Activated effector memory CD4-positive, alpha-beta T cell treated with Interleukin-2 at 50 U/mL for 16 hours (primary cell): ENCODE measurements at regions not wholly inside any gene's neighbourhood (a gene's known extent, or its start where the extent isn't known, plus 50 kb on each side); places are given as distances from the start of the nearest gene placed in this dataset.
"Not testable (repeated sequence)": the region's sequence is repeated elsewhere in the genome, so short reads cannot be mapped to it uniquely, and the experiment has no call there.

Source experiments
- DNase-seq: peaks from one replicate; pipeline ENCODE4 v3.0.0-alpha.2; 2020

DNA sequence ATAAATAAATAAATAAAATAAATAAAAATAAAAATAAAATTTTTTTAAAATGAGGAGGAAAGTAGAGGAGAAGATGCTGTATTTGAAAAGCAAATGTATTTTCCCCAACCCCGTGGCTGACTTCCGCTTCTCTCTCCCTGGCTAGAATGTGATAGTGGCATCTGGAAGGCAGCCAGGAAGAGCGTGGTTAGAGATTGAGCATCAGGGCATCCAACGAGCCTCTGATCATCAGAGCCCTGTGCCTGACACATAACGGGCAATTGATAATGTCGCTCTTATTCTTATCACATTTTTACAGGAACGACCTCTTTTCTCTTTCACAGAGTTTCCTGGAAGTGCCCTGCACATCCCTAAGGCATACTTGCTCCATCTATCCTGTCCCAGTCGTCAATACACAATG, 496.9 kb upstream of the TMEM132C start:
- DNase-seq = no peak

DNA sequence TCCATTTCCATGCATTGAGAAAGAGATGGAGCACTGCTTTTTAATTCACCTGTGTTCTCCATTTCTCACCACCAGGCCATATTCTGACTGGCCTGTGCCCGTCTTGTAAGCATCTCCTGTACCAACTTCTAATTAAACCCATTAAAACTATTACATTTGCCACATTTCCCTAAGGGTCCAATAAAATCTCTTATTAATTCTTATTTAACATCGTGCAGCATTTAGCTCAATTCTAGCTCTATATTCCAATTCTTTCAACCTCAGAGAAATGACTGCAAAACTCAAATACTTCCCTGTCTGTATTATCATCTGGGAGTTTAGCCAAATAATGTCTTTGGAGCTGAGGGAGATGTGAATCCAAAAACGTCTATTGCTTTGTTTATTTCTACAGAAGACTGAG, 495.4 kb upstream of the TMEM132C start:
- DNase-seq = no peak

GRCh38 chr12:127773520-127773919, 493.4 kb upstream of the TMEM132C start:
- DNase-seq = no peak

DNA sequence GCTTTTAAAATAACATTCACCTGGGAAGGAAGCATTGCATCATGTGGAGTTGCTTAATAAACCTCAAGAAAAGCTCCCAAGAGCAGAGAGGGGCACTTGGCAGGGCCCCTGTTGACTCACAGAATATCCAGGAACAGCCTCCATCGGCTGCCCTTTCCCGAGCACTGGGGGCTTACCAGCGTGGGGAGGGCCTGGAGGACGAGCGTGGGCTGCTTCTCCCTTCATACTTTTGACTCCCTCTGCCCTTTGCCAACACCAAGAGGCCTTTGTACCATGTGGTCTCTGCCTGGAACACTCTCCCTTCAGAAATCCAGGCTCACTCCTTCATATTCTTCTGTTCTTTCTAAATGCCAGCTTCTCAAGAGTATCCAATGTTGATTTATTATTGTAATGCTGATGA, 492.1 kb upstream of the TMEM132C start:
- no peak for DNase-seq

- DNase-seq = no peak
These were observed 487.5 kb upstream of the TMEM132C start for GRCh38 chr12:127779301-127780045.

GRCh38 chr12:127780881-127781280, 486.1 kb upstream of the TMEM132C start:
- no peak for DNase-seq

GRCh38 chr12:127781336-127781735, 485.6 kb upstream of the TMEM132C start:
- no peak for DNase-seq

GRCh38 chr12:127785540-127785939, 481.4 kb upstream of the TMEM132C start:
- no peak for DNase-seq

DNA sequence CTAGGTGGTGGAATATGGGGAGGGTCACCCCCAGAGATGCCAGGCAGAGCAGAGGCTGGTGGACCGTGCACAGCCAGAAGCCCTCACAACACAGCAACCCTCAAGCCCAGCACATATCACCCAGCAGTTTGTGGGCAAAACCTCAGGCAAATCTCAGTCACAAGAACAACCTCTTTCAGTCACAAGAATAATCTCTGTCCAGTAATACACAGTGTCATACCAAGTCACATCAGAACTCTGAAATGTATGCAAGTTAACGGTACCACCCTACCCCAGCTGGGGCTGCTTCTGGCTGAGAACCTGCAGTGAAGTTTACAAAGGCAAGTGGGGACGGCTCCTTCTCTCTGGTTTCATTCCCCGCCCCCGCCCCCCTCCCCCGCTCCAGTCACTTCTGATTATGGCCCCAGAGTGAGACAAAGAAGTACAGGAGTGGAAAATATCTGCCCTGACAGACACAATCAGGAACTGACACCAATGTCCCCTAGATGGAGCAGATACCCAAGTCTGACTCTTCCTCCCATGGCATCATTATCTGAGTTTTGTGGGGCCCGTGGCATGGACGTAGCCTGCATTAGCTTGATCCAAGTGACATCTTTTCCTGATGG, 480.9 kb upstream of the TMEM132C start:
- DNase-seq = no peak

DNA sequence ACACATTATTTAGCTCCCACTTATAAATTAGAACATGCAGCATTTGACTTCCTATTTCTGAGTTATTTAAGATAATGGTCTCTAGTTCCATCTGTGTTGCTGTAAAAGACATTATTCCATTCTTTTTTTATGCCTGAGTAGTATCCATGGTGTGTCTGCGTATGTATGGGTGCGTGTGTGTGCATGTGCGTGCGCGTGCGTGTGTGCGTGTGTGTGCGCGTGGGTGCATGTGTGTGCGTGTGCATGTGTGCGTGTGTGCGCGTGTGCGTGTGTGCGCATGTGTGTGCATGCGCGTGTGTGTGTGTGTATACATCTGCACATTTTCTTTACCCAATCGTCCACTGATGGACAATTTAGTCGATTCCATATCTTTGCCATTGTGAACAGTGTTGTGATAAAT, 479.4 kb upstream of the TMEM132C start:
- DNase-seq = no peak

DNA sequence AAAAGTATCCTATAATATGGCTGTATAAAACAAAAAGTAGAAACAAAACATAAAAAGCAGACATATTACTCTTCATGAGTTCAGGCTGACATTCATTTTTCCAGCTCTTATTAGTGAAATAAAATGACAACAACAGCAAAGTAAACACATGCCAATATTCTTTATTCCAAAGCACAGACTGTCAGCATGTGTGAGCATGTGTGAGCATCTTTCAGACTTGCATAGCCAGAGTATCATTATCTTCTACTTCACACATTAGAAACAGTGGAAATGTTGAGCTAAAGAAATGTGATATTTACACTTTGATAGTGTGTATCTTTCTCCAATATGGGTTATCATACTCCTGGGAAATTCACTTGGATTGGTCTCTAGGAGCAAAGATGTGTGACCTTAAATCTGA, 476.6 kb upstream of the TMEM132C start:
- no peak for DNase-seq

DNA sequence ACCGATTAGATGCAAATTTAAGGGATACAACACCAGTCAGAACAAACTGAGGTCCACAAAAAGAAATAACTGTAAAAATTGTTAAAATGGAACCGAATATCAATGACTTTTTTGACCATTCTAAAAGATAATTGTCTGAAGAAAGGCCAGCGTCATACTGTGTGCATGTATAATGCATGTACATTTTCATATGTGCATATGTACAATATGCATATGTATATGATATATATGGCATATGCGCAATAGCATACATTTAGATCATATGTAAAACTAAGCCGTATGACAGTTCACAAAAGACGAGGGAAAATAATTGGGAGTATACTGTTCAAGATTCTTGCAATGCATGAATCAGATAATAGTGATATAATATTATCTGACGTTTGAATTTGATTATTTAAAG, 475.8 kb upstream of the TMEM132C start:
- DNase-seq = no peak

DNA sequence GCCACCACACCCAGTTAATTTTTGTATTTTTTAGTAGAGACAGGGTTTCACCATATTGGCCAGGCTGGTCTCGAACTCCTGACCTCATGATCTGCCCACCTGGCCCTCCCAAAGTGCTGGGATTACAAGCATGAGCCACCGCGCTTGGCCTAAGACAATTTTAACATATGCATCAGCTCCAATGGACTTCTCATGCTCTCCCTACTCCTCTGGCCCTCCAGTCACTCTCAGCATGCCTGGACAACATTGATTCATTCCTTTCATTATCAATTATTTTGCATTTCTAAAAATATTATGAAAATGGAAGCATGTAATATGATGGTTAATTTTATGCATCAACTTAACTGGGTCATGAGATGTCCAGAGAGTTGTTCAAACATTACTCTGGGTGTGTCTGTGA, 469.1 kb upstream of the TMEM132C start:
- no peak for DNase-seq

DNA sequence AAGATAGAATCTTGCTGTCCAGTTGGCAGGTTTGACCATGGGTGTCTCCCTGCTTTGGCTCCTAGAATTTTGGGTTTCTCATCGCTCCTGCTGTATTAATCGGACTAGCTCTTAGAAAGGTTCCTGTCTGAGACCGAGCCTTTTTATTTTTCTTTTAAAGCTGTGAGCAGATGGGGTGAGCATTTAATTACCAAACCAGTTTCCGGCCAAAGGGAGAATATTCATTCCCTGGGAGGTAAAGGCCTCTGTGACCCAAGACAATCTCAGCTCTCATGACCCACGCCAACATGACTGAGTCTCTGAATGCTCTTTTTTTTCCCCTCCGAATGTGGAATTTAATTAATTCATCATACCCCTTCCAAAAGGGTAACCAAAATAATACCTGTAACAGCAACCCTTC, 464.7 kb upstream of the TMEM132C start:
- no peak for DNase-seq

GRCh38 chr12:127803545-127803944, 463.4 kb upstream of the TMEM132C start:
- DNase-seq = no peak

DNA sequence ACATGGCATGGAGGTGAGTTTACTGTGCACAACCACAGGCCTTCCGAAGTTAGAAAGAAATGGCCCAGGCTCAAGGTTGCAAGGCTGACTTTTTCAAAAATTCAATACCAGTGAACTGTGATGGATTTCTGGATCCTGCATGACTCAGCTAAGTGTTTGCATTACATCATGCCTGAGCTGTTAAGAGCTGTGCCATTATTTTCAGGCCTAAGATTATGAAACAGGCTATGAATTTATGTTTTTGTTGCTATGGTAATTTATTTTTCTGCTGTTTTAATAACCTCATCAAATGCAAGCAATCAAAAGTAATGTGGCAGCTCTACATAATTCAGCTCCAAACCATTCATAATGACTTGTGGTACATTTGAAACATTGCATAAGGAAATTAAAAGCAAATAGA, 457.7 kb upstream of the TMEM132C start:
- no peak for DNase-seq

- no peak for DNase-seq
These were observed 456.9 kb upstream of the TMEM132C start for GRCh38 chr12:127810041-127810440.

DNA sequence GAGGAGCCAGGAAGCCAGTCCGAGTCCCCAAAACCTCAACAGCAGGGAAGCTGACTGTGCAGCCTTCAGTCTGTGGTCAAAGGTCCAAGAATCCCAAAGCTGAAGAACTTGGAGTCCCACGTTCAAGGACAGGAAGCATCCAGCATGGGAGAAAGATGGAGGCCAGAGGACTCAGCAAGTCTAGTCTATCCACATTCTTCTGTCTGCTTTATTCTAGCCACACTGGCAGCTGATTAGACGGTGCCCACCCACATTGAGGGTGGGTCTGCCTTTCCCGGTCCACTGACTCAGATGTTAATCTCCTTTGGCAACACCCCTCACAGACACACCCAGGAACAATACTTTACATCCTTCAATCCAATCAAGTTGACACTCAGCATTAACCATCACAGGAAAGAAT, 456.5 kb upstream of the TMEM132C start:
- not testable (repeated sequence) for DNase-seq

DNA sequence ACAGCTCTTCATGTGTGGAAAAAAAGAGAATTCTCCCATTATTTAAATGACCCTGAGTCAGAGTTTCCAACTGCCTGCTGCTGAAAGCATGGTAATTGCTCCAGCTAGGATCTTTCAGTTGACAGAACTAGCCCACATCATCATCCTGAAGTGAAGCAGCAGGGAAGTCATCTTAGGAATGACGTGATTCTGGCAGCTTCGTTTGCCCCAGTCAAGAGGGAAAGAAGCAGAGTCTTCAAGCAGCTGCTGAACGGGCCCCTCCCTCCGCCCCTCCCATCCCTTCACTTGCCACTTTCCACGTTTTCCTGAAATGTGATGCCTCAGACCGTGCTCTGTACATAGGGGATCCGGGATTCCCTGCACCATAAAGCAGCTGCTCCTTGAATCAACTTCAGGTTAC, 455.0 kb upstream of the TMEM132C start:
- DNase-seq = no peak

DNA sequence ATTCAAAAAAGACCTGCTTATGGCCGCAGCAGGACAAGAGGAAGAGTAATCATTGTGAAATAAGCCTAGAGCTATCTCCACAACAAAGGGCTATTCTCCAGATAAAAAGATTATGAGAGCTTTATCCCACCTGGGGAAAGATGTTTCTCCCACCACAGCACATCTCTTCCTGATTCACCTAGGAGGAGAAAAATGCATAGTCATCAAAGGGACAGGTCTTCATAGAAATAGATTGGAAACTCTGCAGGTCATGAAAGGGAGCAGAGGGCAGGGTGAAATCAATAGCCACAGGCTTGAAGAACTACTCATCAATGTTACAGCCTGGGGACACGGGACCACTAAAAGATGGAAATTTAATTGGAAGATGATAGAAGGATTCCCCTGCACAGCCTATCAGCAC, 453.8 kb upstream of the TMEM132C start:
- no peak for DNase-seq

DNA sequence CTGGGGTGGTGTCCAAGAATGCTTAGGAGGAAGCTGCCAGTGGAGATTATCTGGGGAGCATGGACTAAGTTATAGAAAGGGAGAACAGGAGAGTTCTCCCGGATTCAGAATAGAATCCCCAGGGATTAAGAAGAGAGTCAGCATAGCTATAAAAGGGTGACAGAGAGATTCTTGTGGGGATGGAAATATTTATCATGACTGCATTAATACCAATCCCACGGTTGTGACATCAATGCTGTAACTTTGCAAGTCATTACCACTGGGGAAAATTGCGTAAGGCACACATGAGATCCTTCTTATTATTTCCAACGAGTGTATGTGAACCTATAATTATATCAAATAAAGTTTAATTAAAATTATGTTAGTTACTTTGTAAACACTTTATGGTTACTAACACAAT, 447.9 kb upstream of the TMEM132C start:
- no peak for DNase-seq

DNA sequence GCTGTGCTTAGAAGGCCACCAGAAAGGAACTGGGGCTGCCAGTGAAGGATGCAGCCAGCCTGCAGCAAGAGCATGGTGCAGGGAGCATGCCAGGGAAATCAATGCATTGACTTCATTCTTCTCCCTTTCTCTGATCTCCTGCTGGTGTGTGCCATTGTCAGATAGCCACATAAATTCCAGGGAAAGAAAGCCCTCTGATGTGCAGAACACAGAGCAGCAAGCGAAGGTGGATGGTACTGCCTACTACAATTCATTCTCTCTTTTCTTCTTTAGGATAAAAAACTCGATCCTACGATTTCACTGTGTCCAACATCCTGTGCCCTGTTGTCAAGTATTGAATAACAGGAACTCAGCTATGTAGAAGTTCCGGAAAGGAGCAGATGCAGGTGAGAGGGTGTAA, 446.7 kb upstream of the TMEM132C start:
- no peak for DNase-seq

GRCh38 chr12:127820846-127821245, 446.1 kb upstream of the TMEM132C start:
- no peak for DNase-seq

GRCh38 chr12:127822809-127823411, 444.1 kb upstream of the TMEM132C start:
- DNase-seq = no peak

GRCh38 chr12:127823801-127824200, 443.2 kb upstream of the TMEM132C start:
- no peak for DNase-seq
